Body of pancreas (tissue), 4 donors: ENCODE measurements at regions not wholly inside any gene's neighbourhood (a gene's known extent, or its start where the extent isn't known, plus 50 kb on each side); places are given as distances from the start of the nearest gene placed in this dataset.

Experiments used
- CTCF ChIP-seq, 7 experiments: fragments of 450-650 bp in 4 of 7; fragments of 200-600 bp in 3 of 7; sonication (generic) in 3 of 7; IDR thresholded peaks; one replicate each; pipeline ENCODE4 v1.5.1; 2016 to 2019; ENCODE audit warnings: antibody characterized with exemption in 7 of 7
- POLR2A ChIP-seq, 3 donors: fragments of 450-650 bp; IDR thresholded peaks; one replicate each; pipeline ENCODE4 v1.6.1; 2016; ENCODE audit warnings: antibody characterized with exemption in 3 of 3, mild to moderate bottlenecking in 2 of 3

GRCh38 chr5:67401172-67401571 lies 204.6 kb upstream of the CD180 start:
- TF ChIP-seq CTCF (IDR thresholded peaks at IDR 0.05) (no peak), POLR2A (IDR thresholded peaks at IDR 0.05) (no peak)
